ENCODE measurements at regions not wholly inside any gene's neighbourhood (a gene's known extent, or its start where the extent isn't known, plus 50 kb on each side); places are given as distances from the start of the nearest gene placed in this dataset.

- Histone ChIP-seq H3K79me1 (ENCODE audit: insufficient read depth, low read depth, low read length, poor library complexity, severe bottlenecking) (no peaks in the 10 kb centered on the region), H3K14ac (ENCODE audit: insufficient read depth, low read length) (no peak overlapping the region), H3K4ac (ENCODE audit: low read depth, low read length) (no peak overlapping the region), H3K56ac (ENCODE audit: insufficient read length, low read depth, low read length) (no peak overlapping the region), H3K23ac (ENCODE audit: insufficient read length, low read depth, low read length) (no peak overlapping the region), H3K27me3 (ENCODE audit: insufficient read depth, low read length) (no peaks in the 10 kb centered on the region), H4K5ac (ENCODE audit: insufficient read length, low read depth, low read length) (no peak overlapping the region), H2AK5ac (ENCODE audit: insufficient read length, low read length) (no peak overlapping the region), H2AFZ (ENCODE audit: low read length) (no peak overlapping the region), H2BK12ac (ENCODE audit: insufficient read length, low read depth, low read length) (no peak overlapping the region), H3K27ac (ENCODE audit: insufficient read length, low read depth, low read length) (no peak overlapping the region), H3K18ac (ENCODE audit: insufficient read length, low read depth, low read length) (no peak overlapping the region), H2BK20ac (ENCODE audit: low read depth, low read length, poor library complexity, severe bottlenecking) (no peak overlapping the region), H4K20me1 (ENCODE audit: control insufficient read depth, insufficient read depth, insufficient read length) (no peaks in the 10 kb centered on the region), H3K23me2 (ENCODE audit: insufficient read length, low read depth, low read length, poor library complexity, severe bottlenecking) (no peaks in the 10 kb centered on the region), H2BK120ac (ENCODE audit: low read depth, low read length, poor library complexity, severe bottlenecking) (no peak overlapping the region), H2BK15ac (ENCODE audit: low read depth, low read length) (no peak overlapping the region), H3K9ac (ENCODE audit: extremely low read depth, insufficient read length, low read length) (no peak overlapping the region), H3K4me1 (ENCODE audit: insufficient read depth, low read length) (no peaks in the 10 kb centered on the region), H4K8ac (replicated peaks; ENCODE audit: insufficient read length, low read depth, low read length) (no peak overlapping the region), H3K9me3 (ENCODE audit: control insufficient read depth, low read depth, low read length) (no peaks in the 10 kb centered on the region), H3K4me2 (ENCODE audit: insufficient read depth, insufficient read length, low read length) (no peak overlapping the region), H2BK5ac (ENCODE audit: insufficient read length, low read length) (no peak overlapping the region), H3T11ph (ENCODE audit: low read length) (no peak overlapping the region), H4K91ac (ENCODE audit: insufficient read length, low read depth, low read length) (no peak overlapping the region), H3K79me2 (ENCODE audit: insufficient read depth, low read length) (no peaks in the 10 kb centered on the region)
- no peak for DNase-seq
- Mint-ChIP-seq H3K9me3 (no peaks in the 10 kb centered on the region; a peak in 1 of 5 replicates), H3K27me3 (ENCODE audit: low read depth) (no peaks in the 10 kb centered on the region), H3K4me1 (no peaks in the 10 kb centered on the region), H3K4me3 (no peak overlapping the region), H3K27ac (peak overlapping the region in 1 of 3 experiments; percentile 33; a peak in 1 of 7 replicates), H3K36me3 (ENCODE audit: insufficient read depth in 1 of 3, low read depth in 3 of 3) (no peaks in the 10 kb centered on the region; a peak in 1 of 7 replicates)
- no CpG with 5 or more reads among the region's 2 CpGs for WGBS (ENCODE audit: extremely low coverage, insufficient read length, low lambda C conversion rate)
- TF ChIP-seq, protein P1, sequence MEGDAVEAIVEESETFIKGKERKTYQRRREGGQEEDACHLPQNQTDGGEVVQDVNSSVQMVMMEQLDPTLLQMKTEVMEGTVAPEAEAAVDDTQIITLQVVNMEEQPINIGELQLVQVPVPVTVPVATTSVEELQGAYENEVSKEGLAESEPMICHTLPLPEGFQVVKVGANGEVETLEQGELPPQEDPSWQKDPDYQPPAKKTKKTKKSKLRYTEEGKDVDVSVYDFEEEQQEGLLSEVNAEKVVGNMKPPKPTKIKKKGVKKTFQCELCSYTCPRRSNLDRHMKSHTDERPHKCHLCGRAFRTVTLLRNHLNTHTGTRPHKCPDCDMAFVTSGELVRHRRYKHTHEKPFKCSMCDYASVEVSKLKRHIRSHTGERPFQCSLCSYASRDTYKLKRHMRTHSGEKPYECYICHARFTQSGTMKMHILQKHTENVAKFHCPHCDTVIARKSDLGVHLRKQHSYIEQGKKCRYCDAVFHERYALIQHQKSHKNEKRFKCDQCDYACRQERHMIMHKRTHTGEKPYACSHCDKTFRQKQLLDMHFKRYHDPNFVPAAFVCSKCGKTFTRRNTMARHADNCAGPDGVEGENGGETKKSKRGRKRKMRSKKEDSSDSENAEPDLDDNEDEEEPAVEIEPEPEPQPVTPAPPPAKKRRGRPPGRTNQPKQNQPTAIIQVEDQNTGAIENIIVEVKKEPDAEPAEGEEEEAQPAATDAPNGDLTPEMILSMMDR (conservative IDR thresholded peaks at IDR 0.05) = no peak
Observed at GRCh38 chr12:86473231-86473630, 217.0 kb upstream of the MGAT4C start.
